Activated CD4-positive, alpha-beta T cell treated with anti-CD3 and anti-CD28 coated beads, Interleukin-2, Interleukin-4, amounts not matched to agents 100 ng/mL and 50 ng/mL, durations not matched to agents 16 hours and 8 hours (primary cell): ENCODE measurements at regions not wholly inside any gene's neighbourhood (a gene's known extent, or its start where the extent isn't known, plus 50 kb on each side); places are given as distances from the start of the nearest gene placed in this dataset.
"Not testable (repeated sequence)": the region's sequence is repeated elsewhere in the genome, so short reads cannot be mapped to it uniquely, and the experiment has no call there.

Experiments
- DNase-seq: peaks from one replicate; pipeline ENCODE4 v3.0.0-alpha.2; 2020; ENCODE audit warnings: low spot score

GRCh38 chr1:229859026-229859425, 208.0 kb upstream of the GALNT2 start:
- DNase-seq: no peak

GRCh38 chr1:229860926-229861325, 206.1 kb upstream of the GALNT2 start:
- no peak for DNase-seq

GRCh38 chr1:229862017-229862774, 204.8 kb upstream of the GALNT2 start:
- no peak for DNase-seq

GRCh38 chr1:229863651-229864545, 203.1 kb upstream of the GALNT2 start:
- no peak for DNase-seq

GRCh38 chr1:229864686-229865230, 202.3 kb upstream of the GALNT2 start:
- DNase-seq: no peak

- DNase-seq: not testable (repeated sequence)
Measured at GRCh38 chr1:229865321-229865720, 201.7 kb upstream of the GALNT2 start.

GRCh38 chr1:229867726-229868125, 199.3 kb upstream of the GALNT2 start:
- DNase-seq: no peak

GRCh38 chr1:229869240-229869639, 197.8 kb upstream of the GALNT2 start:
- no peak for DNase-seq

- no peak for DNase-seq
Measured at GRCh38 chr1:229869687-229870086, 197.4 kb upstream of the GALNT2 start.

- DNase-seq: no peak
Measured at GRCh38 chr1:229870381-229870780, 196.7 kb upstream of the GALNT2 start.

- DNase-seq: no peak
Measured at GRCh38 chr1:229871078-229871676, 195.9 kb upstream of the GALNT2 start.

- DNase-seq: no peak
Measured at GRCh38 chr1:229874136-229874535, 192.9 kb upstream of the GALNT2 start.

- DNase-seq: no peak
Measured at GRCh38 chr1:229874609-229875008, 192.4 kb upstream of the GALNT2 start.

- DNase-seq: no peak
Measured at GRCh38 chr1:229875086-229875485, 192.0 kb upstream of the GALNT2 start.

GRCh38 chr1:229879746-229880145, 187.3 kb upstream of the GALNT2 start:
- no peak for DNase-seq

GRCh38 chr1:229880271-229881170, 186.5 kb upstream of the GALNT2 start:
- no peak for DNase-seq

GRCh38 chr1:229882621-229883020, 184.4 kb upstream of the GALNT2 start:
- no peak for DNase-seq

GRCh38 chr1:229883504-229884200, 183.4 kb upstream of the GALNT2 start:
- DNase-seq: no peak

- no peak for DNase-seq
Measured at GRCh38 chr1:229884765-229885164, 182.3 kb upstream of the GALNT2 start.

- no peak for DNase-seq
Measured at GRCh38 chr1:229885568-229886495, 181.2 kb upstream of the GALNT2 start.
